ENCODE measurements at regions not wholly inside any gene's neighbourhood (a gene's known extent, or its start where the extent isn't known, plus 50 kb on each side); places are given as distances from the start of the nearest gene placed in this dataset.
A peak's percentile ranks its signal among the peaks of the same experiment; 100 is the strongest.

- DNase-seq (ENCODE audit: low read depth, low spot score), result no peak
Observed at GRCh38 chr2:79453918-79454317, 58.9 kb upstream of the CTNNA2 start.

GRCh38 chr2:79452651-79453050 is 60.2 kb upstream of the CTNNA2 start:
- no peak for DNase-seq (ENCODE audit: low read depth, low spot score)

GRCh38 chr2:79447463-79447862 is 65.4 kb upstream of the CTNNA2 start:
- no peak for DNase-seq (ENCODE audit: low read depth, low spot score)

- no peak for DNase-seq (ENCODE audit: low read depth, low spot score)
Observed at GRCh38 chr2:79446313-79446712, 66.5 kb upstream of the CTNNA2 start.

- peak; percentile 32 for DNase-seq (ENCODE audit: low read depth, low spot score)
Observed at GRCh38 chr2:79437433-79438267, 75.2 kb upstream of the CTNNA2 start.

- no peak for DNase-seq (ENCODE audit: low read depth, low spot score)
Observed at GRCh38 chr2:79434362-79434761, 78.5 kb upstream of the CTNNA2 start.

GRCh38 chr2:79432731-79433146 is 80.1 kb upstream of the CTNNA2 start:
- DNase-seq (ENCODE audit: low read depth, low spot score), result no peak

- no peak for DNase-seq (ENCODE audit: low read depth, low spot score)
Observed at GRCh38 chr2:79428745-79429144, 84.1 kb upstream of the CTNNA2 start.

GRCh38 chr2:79414690-79415089 is 98.2 kb upstream of the CTNNA2 start:
- DNase-seq (ENCODE audit: low read depth, low spot score), result no peak

- DNase-seq (ENCODE audit: low read depth, low spot score), result peak; percentile 1
Observed at GRCh38 chr2:79394485-79394859, 118.4 kb upstream of the CTNNA2 start.

- DNase-seq (ENCODE audit: low read depth, low spot score), result peak; percentile 87
Observed at GRCh38 chr2:79393806-79394484, 118.9 kb upstream of the CTNNA2 start.

GRCh38 chr2:79393107-79393685 is 119.7 kb upstream of the CTNNA2 start:
- DNase-seq (ENCODE audit: low read depth, low spot score), result no peak

GRCh38 chr2:79389481-79389880 is 123.4 kb upstream of the CTNNA2 start:
- no peak for DNase-seq (ENCODE audit: low read depth, low spot score)

- no peak for DNase-seq (ENCODE audit: low read depth, low spot score)
Observed at GRCh38 chr2:79388024-79388423, 124.8 kb upstream of the CTNNA2 start.

GRCh38 chr2:79387431-79387830 is 125.4 kb upstream of the CTNNA2 start:
- no peak for DNase-seq (ENCODE audit: low read depth, low spot score)

- DNase-seq (ENCODE audit: low read depth, low spot score), result no peak
Observed at GRCh38 chr2:79383681-79384080, 129.2 kb upstream of the CTNNA2 start.

- no peak for DNase-seq (ENCODE audit: low read depth, low spot score)
Observed at GRCh38 chr2:79375817-79376216, 137.0 kb upstream of the CTNNA2 start.

- DNase-seq (ENCODE audit: low read depth, low spot score), result peak; percentile 1
Observed at GRCh38 chr2:79373358-79374130, 139.3 kb upstream of the CTNNA2 start.

GRCh38 chr2:79370976-79371538 is 141.8 kb upstream of the CTNNA2 start:
- DNase-seq (ENCODE audit: low read depth, low spot score), result peak; percentile 8

- peak; percentile 1 for DNase-seq (ENCODE audit: low read depth, low spot score)
Observed at GRCh38 chr2:79369127-79369526, 143.7 kb upstream of the CTNNA2 start.

- DNase-seq (ENCODE audit: low read depth, low spot score), result no peak
Observed at GRCh38 chr2:79368116-79368630, 144.7 kb upstream of the CTNNA2 start.

Data from ELF-1 (cell line).